ENCODE measurements at regions not wholly inside any gene's neighbourhood (a gene's known extent, or its start where the extent isn't known, plus 50 kb on each side); places are given as distances from the start of the nearest gene placed in this dataset.

DNA sequence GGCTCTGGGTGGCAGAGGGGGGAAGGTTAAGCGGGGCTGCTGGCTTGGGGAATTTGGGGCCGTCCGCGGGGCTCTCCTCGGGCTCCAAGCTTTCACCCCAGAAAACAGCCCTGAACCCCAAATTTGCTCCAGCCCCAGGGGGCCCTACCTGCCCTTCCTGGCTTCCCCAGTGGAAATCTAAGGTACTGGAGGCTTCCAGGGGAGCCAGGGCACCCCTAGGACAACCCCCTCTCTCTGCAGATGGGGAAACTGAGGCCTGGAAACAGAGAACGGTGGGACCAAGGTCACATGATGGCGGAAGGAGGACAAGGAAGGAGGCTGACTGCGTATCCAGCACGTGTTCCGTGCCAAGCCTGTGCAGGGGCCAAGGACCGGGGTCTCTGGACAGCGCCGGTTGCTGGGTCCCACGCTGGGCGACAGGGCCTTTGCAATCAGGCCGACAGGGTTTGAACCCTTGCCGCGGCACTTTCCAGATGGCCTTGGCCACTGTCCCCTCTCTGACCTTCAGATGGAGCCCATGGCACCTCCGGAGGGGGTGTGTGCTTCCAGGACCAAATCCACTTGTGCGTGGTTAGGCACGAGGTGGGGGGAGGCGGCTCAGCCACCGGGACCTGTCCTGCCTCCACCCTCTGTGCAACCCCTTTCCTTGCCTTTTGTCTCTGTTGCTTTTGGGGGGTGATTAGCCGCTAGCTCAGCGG is 183.1 kb downstream of the C9orf50 start:
- no peaks in the 10 kb centered on the region for H3K4me1 ChIP-seq (ENCODE audit: low read length)
- H2AFZ ChIP-seq (ENCODE audit: low read depth, low read length): no peak overlapping the region
- no peak overlapping the region for H3K27ac ChIP-seq (ENCODE audit: low read length)
- H4K20me1 ChIP-seq (ENCODE audit: insufficient read depth, low read length): no peaks in the 10 kb centered on the region
- no peaks in the 10 kb centered on the region for H3K79me2 ChIP-seq (ENCODE audit: low read length)
- no peaks in the 10 kb centered on the region for H3K36me3 ChIP-seq (replicated peaks; ENCODE audit: low read depth, low read length)
- H3K27me3 ChIP-seq (ENCODE audit: low read depth, low read length): no peaks in the 10 kb centered on the region; the same call in 1 of the 2 replicates
- no peak overlapping the region for H3K9ac ChIP-seq (ENCODE audit: low read length)
- peak overlapping the region; percentile 28 for H3K4me2 ChIP-seq (ENCODE audit: low read length)
- peak overlapping the region; percentile 24; the same call in 1 of the 2 replicates for H3K4me3 ChIP-seq (ENCODE audit: low read length)
- no peaks in the 10 kb centered on the region for H3K9me3 ChIP-seq (ENCODE audit: insufficient read depth, low read length)
- TF ChIP-seq EZH2phosphoT487 (IDR thresholded peaks at IDR 0.05; ENCODE audit: low read depth): no peak
- TF ChIP-seq, protein P1, sequence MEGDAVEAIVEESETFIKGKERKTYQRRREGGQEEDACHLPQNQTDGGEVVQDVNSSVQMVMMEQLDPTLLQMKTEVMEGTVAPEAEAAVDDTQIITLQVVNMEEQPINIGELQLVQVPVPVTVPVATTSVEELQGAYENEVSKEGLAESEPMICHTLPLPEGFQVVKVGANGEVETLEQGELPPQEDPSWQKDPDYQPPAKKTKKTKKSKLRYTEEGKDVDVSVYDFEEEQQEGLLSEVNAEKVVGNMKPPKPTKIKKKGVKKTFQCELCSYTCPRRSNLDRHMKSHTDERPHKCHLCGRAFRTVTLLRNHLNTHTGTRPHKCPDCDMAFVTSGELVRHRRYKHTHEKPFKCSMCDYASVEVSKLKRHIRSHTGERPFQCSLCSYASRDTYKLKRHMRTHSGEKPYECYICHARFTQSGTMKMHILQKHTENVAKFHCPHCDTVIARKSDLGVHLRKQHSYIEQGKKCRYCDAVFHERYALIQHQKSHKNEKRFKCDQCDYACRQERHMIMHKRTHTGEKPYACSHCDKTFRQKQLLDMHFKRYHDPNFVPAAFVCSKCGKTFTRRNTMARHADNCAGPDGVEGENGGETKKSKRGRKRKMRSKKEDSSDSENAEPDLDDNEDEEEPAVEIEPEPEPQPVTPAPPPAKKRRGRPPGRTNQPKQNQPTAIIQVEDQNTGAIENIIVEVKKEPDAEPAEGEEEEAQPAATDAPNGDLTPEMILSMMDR (IDR thresholded peaks at IDR 0.05; ENCODE audit: low read depth, low read length): no peak

- no peaks in the 10 kb centered on the region for H3K79me2 ChIP-seq (ENCODE audit: low read length)
- H3K4me2 ChIP-seq (ENCODE audit: low read length): peak overlapping the region; percentile 28
- H3K36me3 ChIP-seq (replicated peaks; ENCODE audit: low read depth, low read length): no peaks in the 10 kb centered on the region
- H3K27ac ChIP-seq (ENCODE audit: low read length): no peak overlapping the region
- H3K27me3 ChIP-seq (ENCODE audit: low read depth, low read length): no peaks in the 10 kb centered on the region; the same call in 1 of the 2 replicates
- no peaks in the 10 kb centered on the region for H3K9me3 ChIP-seq (ENCODE audit: insufficient read depth, low read length)
- H2AFZ ChIP-seq (ENCODE audit: low read depth, low read length): no peak overlapping the region
- TF ChIP-seq EZH2phosphoT487 (IDR thresholded peaks at IDR 0.05; ENCODE audit: low read depth): no peak
- TF ChIP-seq, protein P1 (IDR thresholded peaks at IDR 0.05; ENCODE audit: low read depth, low read length): no peak
- no peaks in the 10 kb centered on the region for H4K20me1 ChIP-seq (ENCODE audit: insufficient read depth, low read length)
- H3K9ac ChIP-seq (ENCODE audit: low read length): no peak overlapping the region
- H3K4me1 ChIP-seq (ENCODE audit: low read length): no peaks in the 10 kb centered on the region
- H3K4me3 ChIP-seq (ENCODE audit: low read length): peak overlapping the region; percentile 24; the same call in 1 of the 2 replicates
These were observed 183.9 kb downstream of the C9orf50 start for GRCh38 chr9:129436751-129437625.

- no peaks in the 10 kb centered on the region; the same call in 1 of the 2 replicates for H3K27me3 ChIP-seq (ENCODE audit: low read depth, low read length)
- TF ChIP-seq, protein P1 (IDR thresholded peaks at IDR 0.05; ENCODE audit: low read depth, low read length): no peak
- no peak for TF ChIP-seq EZH2phosphoT487 (IDR thresholded peaks at IDR 0.05; ENCODE audit: low read depth)
- H3K36me3 ChIP-seq (replicated peaks; ENCODE audit: low read depth, low read length): no peaks in the 10 kb centered on the region
- H3K9me3 ChIP-seq (ENCODE audit: insufficient read depth, low read length): no peaks in the 10 kb centered on the region
- no peak overlapping the region for H2AFZ ChIP-seq (ENCODE audit: low read depth, low read length)
- no peak overlapping the region for H3K4me3 ChIP-seq (ENCODE audit: low read length)
- no peak overlapping the region for H3K9ac ChIP-seq (ENCODE audit: low read length)
- H3K4me2 ChIP-seq (ENCODE audit: low read length): no peak overlapping the region
- no peaks in the 10 kb centered on the region for H3K4me1 ChIP-seq (ENCODE audit: low read length)
- no peaks in the 10 kb centered on the region for H3K79me2 ChIP-seq (ENCODE audit: low read length)
- H3K27ac ChIP-seq (ENCODE audit: low read length): no peak overlapping the region
- no peaks in the 10 kb centered on the region for H4K20me1 ChIP-seq (ENCODE audit: insufficient read depth, low read length)
These were observed 184.7 kb downstream of the C9orf50 start for GRCh38 chr9:129435988-129436717.
